Ammon's horn (tissue), 1 donor: ENCODE measurements at regions not wholly inside any gene's neighbourhood (a gene's known extent, or its start where the extent isn't known, plus 50 kb on each side); places are given as distances from the start of the nearest gene placed in this dataset.
"Not testable (repeated sequence)": the region's sequence is repeated elsewhere in the genome, so short reads cannot be mapped to it uniquely, and the experiment has no call there.

ENCODE experiments used
- DNase-seq: peaks from one replicate; pipeline ENCODE4 v3.0.0-alpha.2; 2016; ENCODE audit warnings: low spot score

- DNase-seq: no peak
These were observed 519.4 kb upstream of the ZNF337 start for GRCh38 chr20:26216025-26216424.

GRCh38 chr20:26214991-26215390, 518.3 kb upstream of the ZNF337 start:
- no peak for DNase-seq

GRCh38 chr20:26209171-26209941, 512.7 kb upstream of the ZNF337 start:
- DNase-seq: no peak

GRCh38 chr20:26208296-26209091, 511.8 kb upstream of the ZNF337 start:
- no peak for DNase-seq

GRCh38 chr20:26207967-26208295, 511.3 kb upstream of the ZNF337 start:
- DNase-seq: not testable (repeated sequence)

- DNase-seq: no peak
These were observed 510.7 kb upstream of the ZNF337 start for GRCh38 chr20:26207237-26207966.

GRCh38 chr20:26205350-26205749, 508.7 kb upstream of the ZNF337 start:
- DNase-seq: no peak

GRCh38 chr20:26201026-26201425, 504.4 kb upstream of the ZNF337 start:
- DNase-seq: not testable (repeated sequence)

- DNase-seq: not testable (repeated sequence)
These were observed 490.7 kb upstream of the ZNF337 start for GRCh38 chr20:26187329-26187728.

GRCh38 chr20:26183720-26184119, 487.1 kb upstream of the ZNF337 start:
- DNase-seq: not testable (repeated sequence)

GRCh38 chr20:26181364-26181763, 484.7 kb upstream of the ZNF337 start:
- DNase-seq: not testable (repeated sequence)

- not testable (repeated sequence) for DNase-seq
These were observed 475.2 kb upstream of the ZNF337 start for GRCh38 chr20:26171875-26172274.

GRCh38 chr20:26169506-26169905, 472.9 kb upstream of the ZNF337 start:
- DNase-seq: no peak

- no peak for DNase-seq
These were observed 470.8 kb upstream of the ZNF337 start for GRCh38 chr20:26167499-26167898.

- DNase-seq: no peak
These were observed 467.2 kb upstream of the ZNF337 start for GRCh38 chr20:26163890-26164289.

- not testable (repeated sequence) for DNase-seq
These were observed 466.5 kb upstream of the ZNF337 start for GRCh38 chr20:26163151-26163550.

GRCh38 chr20:26161741-26162140, 465.1 kb upstream of the ZNF337 start:
- not testable (repeated sequence) for DNase-seq

- not testable (repeated sequence) for DNase-seq
These were observed 464.3 kb upstream of the ZNF337 start for GRCh38 chr20:26160916-26161315.

GRCh38 chr20:26154224-26154623, 457.6 kb upstream of the ZNF337 start:
- no peak for DNase-seq

- DNase-seq: no peak
These were observed 438.9 kb upstream of the ZNF337 start for GRCh38 chr20:26135325-26136110.

GRCh38 chr20:26134606-26135005, 438.0 kb upstream of the ZNF337 start:
- DNase-seq: no peak

- not testable (repeated sequence) for DNase-seq
These were observed 437.1 kb upstream of the ZNF337 start for GRCh38 chr20:26133794-26134193.
